ENCODE measurements at regions not wholly inside any gene's neighbourhood (a gene's known extent, or its start where the extent isn't known, plus 50 kb on each side); places are given as distances from the start of the nearest gene placed in this dataset.
"Not testable (repeated sequence)": the region's sequence is repeated elsewhere in the genome, so short reads cannot be mapped to it uniquely, and the experiment has no call there.

GRCh38 chr5:117599811-117600210 lies 1025.2 kb upstream of the SEMA6A start:
- not testable (repeated sequence) for TF ChIP-seq ZNF274 (IDR thresholded peaks at IDR 0.05; ENCODE audit: low read depth, low read length); YY1 (IDR thresholded peaks at IDR 0.05; ENCODE audit: insufficient read depth, insufficient read length); SUZ12 (IDR thresholded peaks at IDR 0.05; ENCODE audit: extremely low read depth, insufficient read depth, insufficient read length)

Measured in NT2/D1 (cell line).